ENCODE measurements at regions not wholly inside any gene's neighbourhood (a gene's known extent, or its start where the extent isn't known, plus 50 kb on each side); places are given as distances from the start of the nearest gene placed in this dataset.

DNA sequence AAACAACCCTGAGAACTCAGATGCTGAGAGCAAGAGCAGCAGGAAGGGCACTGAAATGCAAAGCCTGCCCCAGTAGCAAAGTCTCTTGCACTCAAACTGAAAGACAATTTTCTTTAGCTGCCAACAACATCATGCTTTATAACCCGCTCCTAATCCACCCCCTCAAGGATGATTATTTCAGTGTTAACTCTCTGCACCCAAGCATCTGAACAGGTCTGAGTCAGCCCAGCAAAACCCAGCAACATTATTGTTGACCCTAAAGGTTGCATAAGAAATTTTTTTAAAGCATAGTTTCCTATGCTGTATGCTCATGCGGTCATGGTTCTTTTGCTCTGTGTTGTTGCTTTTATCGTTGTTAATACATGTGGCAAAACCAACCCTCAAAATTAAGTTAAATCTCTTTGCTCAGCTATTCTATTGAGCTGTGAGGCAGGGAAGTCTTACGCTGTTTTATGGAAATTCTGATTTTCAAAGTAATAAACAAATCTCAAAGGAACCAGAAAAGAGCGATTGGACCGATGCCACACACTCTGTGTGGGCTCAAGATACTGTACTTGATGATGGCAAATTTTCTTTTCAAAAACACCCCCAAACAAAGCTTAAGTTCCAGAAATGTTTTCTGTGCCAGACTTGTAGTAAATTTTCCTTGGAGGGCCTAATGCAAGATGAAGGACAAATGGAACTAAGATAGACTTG, 440.6 kb upstream of the MPDZ start:
- TF ChIP-seq BHLHE40 (IDR thresholded peaks at IDR 0.05; ENCODE audit: borderline replicate concordance in 1 of 2, low read depth in 2 of 2, low read length in 1 of 2) (no peak), HCFC1 (IDR thresholded peaks at IDR 0.05; ENCODE audit: low read length) (no peak), ZNF384 (IDR thresholded peaks at IDR 0.05; ENCODE audit: borderline replicate concordance, low read depth, low read length) (no peak)
- TF ChIP-seq, protein P1, sequence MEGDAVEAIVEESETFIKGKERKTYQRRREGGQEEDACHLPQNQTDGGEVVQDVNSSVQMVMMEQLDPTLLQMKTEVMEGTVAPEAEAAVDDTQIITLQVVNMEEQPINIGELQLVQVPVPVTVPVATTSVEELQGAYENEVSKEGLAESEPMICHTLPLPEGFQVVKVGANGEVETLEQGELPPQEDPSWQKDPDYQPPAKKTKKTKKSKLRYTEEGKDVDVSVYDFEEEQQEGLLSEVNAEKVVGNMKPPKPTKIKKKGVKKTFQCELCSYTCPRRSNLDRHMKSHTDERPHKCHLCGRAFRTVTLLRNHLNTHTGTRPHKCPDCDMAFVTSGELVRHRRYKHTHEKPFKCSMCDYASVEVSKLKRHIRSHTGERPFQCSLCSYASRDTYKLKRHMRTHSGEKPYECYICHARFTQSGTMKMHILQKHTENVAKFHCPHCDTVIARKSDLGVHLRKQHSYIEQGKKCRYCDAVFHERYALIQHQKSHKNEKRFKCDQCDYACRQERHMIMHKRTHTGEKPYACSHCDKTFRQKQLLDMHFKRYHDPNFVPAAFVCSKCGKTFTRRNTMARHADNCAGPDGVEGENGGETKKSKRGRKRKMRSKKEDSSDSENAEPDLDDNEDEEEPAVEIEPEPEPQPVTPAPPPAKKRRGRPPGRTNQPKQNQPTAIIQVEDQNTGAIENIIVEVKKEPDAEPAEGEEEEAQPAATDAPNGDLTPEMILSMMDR (IDR thresholded peaks at IDR 0.05 in 2 of 3, conservative IDR thresholded peaks at IDR 0.05 in 1 of 3; ENCODE audit: control insufficient read depth in 2 of 3, extremely low read depth in 1 of 3, insufficient read depth in 1 of 3, low read depth in 3 of 3, low read length in 3 of 3): no peak
- TF ChIP-seq, protein P2, sequence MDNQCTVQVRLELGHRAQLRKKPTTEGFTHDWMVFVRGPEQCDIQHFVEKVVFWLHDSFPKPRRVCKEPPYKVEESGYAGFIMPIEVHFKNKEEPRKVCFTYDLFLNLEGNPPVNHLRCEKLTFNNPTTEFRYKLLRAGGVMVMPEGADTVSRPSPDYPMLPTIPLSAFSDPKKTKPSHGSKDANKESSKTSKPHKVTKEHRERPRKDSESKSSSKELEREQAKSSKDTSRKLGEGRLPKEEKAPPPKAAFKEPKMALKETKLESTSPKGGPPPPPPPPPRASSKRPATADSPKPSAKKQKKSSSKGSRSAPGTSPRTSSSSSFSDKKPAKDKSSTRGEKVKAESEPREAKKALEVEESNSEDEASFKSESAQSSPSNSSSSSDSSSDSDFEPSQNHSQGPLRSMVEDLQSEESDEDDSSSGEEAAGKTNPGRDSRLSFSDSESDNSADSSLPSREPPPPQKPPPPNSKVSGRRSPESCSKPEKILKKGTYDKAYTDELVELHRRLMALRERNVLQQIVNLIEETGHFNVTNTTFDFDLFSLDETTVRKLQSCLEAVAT (IDR thresholded peaks at IDR 0.05): no peak
